HepG2 (cell line): ENCODE measurements at regions not wholly inside any gene's neighbourhood (a gene's known extent, or its start where the extent isn't known, plus 50 kb on each side); places are given as distances from the start of the nearest gene placed in this dataset.

Experiments
- ATAC-seq: fragments of 200-7000 bp; cut with Tn5 transposase; 3 replicates; pipeline ENCODE4 v1.9.1; 2020; ENCODE audit warnings: mild to moderate bottlenecking, moderate library complexity
- BruUV-seq: library from RNA; stranded (reverse); fragments of 400-500 nt; replicated peaks from 2 replicates; lab custom pipeline; 2021; lab: Mats Ljungman, UMichigan
- CTCF ChIA-PET: fragments of 300-600 bp; formaldehyde crosslinking; extraction: SDS; loops from one replicate; lab custom pipeline; 2021; ENCODE audit warnings: low total read pairs, inconsistent platforms, low intra/inter-chr PET ratio; lab: Yijun Ruan, JAX
- POLR2A ChIA-PET: fragments of 350-600 bp; sonication (Branson Sonifier 250); formaldehyde crosslinking; loops from one replicate; lab custom pipeline; 2020; ENCODE audit warnings: antibody characterized with exemption, inconsistent platforms; lab: Yijun Ruan, JAX
- DNase-seq: peaks from one replicate; pipeline ENCODE4 v3.0.0-alpha.2; 2015; ENCODE audit warnings: low spot score
- FAIRE-seq: peaks from 3 replicates; lab custom pipeline; 2011; peaks lifted over from hg19 to GRCh38; lab: Jason Lieb, UNC
- H2AFZ ChIP-seq: one replicate; pipeline ENCODE4 v1.6.1; 2011; ENCODE audit warnings: low read length, inconsistent platforms
- H3K27ac ChIP-seq: fragments of 300-600 bp; 3 replicates; pipeline ENCODE4 v1.8.0; 2011; ENCODE audit warnings: mixed run types, mild to moderate bottlenecking, mixed read lengths, low read length, inconsistent platforms; ENCODE audit not compliant: insufficient read depth; ENCODE audit errors: extremely low read length
- H3K27me3 ChIP-seq, 2 experiments: fragments of 200-600 bp in 1 of 2; 2 replicates in 1 of 2; 3 replicates in 1 of 2; pipeline versions ENCODE4 v1.6.0 to v1.8.0; 2011; ENCODE audit warnings: low read length in 2 of 2, mild to moderate bottlenecking in 2 of 2, moderate library complexity in 2 of 2, inconsistent platforms in 1 of 2; ENCODE audit not compliant: insufficient read depth in 2 of 2, control insufficient read depth in 1 of 2
- H3K36me3 ChIP-seq, 2 experiments: fragments of 200-600 bp in 1 of 2; replicated peaks in 1 of 2; 2 replicates in 1 of 2; 3 replicates in 1 of 2; pipeline versions ENCODE4 v1.5.1 to v1.8.0; 2011; ENCODE audit warnings: low read length in 2 of 2, inconsistent platforms in 1 of 2; ENCODE audit not compliant: insufficient read depth in 2 of 2, control insufficient read depth in 1 of 2
- H3K4me1 ChIP-seq: 2 replicates; pipeline ENCODE4 v1.5.1; 2012; ENCODE audit warnings: low read length, inconsistent platforms; ENCODE audit not compliant: insufficient read depth
- H3K4me2 ChIP-seq: 2 replicates; pipeline ENCODE4 v1.6.0; 2011; ENCODE audit warnings: low read depth, low read length, inconsistent platforms
- H3K4me3 ChIP-seq, 3 experiments: fragments of 200-600 bp in 1 of 3; sonication (generic), shearing (Covaris generic) in 1 of 3; replicated peaks in 1 of 3; 2 replicates each; pipeline ENCODE4 v1.5.1; 2011 to 2016; ENCODE audit warnings: low read length in 3 of 3, inconsistent platforms in 2 of 3, low read depth in 2 of 3, mild to moderate bottlenecking in 2 of 3, control low read depth in 1 of 3, mixed read lengths in 1 of 3; ENCODE audit not compliant: insufficient read depth in 1 of 3
- H3K79me2 ChIP-seq: one replicate; pipeline ENCODE4 v1.6.1; 2011; ENCODE audit warnings: low read length, inconsistent platforms; ENCODE audit not compliant: insufficient read depth
- H3K9ac ChIP-seq: 2 replicates; pipeline ENCODE4 v1.6.0; 2011; ENCODE audit warnings: mild to moderate bottlenecking, low read depth, low read length, inconsistent platforms; ENCODE audit not compliant: insufficient read depth
- H3K9me3 ChIP-seq: 2 replicates; pipeline ENCODE4 v1.5.1; 2012; ENCODE audit warnings: mild to moderate bottlenecking, low read length
- H4K20me1 ChIP-seq: 2 replicates; pipeline ENCODE4 v1.6.0; 2011; ENCODE audit warnings: inconsistent platforms, mild to moderate bottlenecking, low read length, moderate library complexity; ENCODE audit not compliant: insufficient read depth
- AGO2 ChIP-seq: fragments of 200-400 bp; formaldehyde crosslinking; optimal IDR thresholded peaks from 2 replicates; pipeline ENCODE3; 2017; ENCODE audit warnings: mild to moderate bottlenecking, low read depth, low read length, moderate library complexity
- CC2D1A ChIP-seq: sonication (generic); formaldehyde crosslinking; IDR thresholded peaks from 2 replicates; pipeline ENCODE4 v1.8.1; 2023; ENCODE audit warnings: mild to moderate bottlenecking, missing genetic modification reagents
- FOSL2 ChIP-seq: sonication (generic); formaldehyde crosslinking; IDR thresholded peaks from 2 replicates; pipeline ENCODE4 v1.4.0; 2020; ENCODE audit warnings: missing genetic modification reagents
- NR2F6 ChIP-seq, 2 experiments: IDR thresholded peaks; 2 replicates each; pipeline ENCODE4 v1.6.1; 2016; ENCODE audit warnings: antibody characterized with exemption in 1 of 2, mild to moderate bottlenecking in 1 of 2
- PATZ1 ChIP-seq: sonication (generic); formaldehyde crosslinking; IDR thresholded peaks from 2 replicates; pipeline ENCODE4 v1.4.0; 2020; ENCODE audit warnings: missing genetic modification reagents
- PAX8 ChIP-seq: sonication (generic); formaldehyde crosslinking; IDR thresholded peaks from 2 replicates; pipeline ENCODE4 v1.8.0; 2022; ENCODE audit warnings: mild to moderate bottlenecking, missing genetic modification reagents, borderline replicate concordance
- SOX13 ChIP-seq, 3 experiments: fragments of 450-650 bp in 1 of 3; sonication (generic) in 1 of 3; formaldehyde crosslinking in 1 of 3; IDR thresholded peaks in 2 of 3; conservative IDR thresholded peaks in 1 of 3; 2 replicates each; pipeline versions ENCODE4 v1.5.0 to v1.6.1; 2016 to 2020; ENCODE audit warnings: antibody characterized with exemption in 1 of 3, mild to moderate bottlenecking in 1 of 3, missing compliant biosample characterization in 1 of 3, missing genetic modification reagents in 1 of 3, moderate library complexity in 1 of 3
- SOX5 ChIP-seq: IDR thresholded peaks from 2 replicates; pipeline ENCODE4 v1.6.1; 2016; ENCODE audit warnings: borderline replicate concordance
- SOX6 ChIP-seq, 2 experiments: fragments of 450-650 bp in 1 of 2; sonication (generic) in 1 of 2; formaldehyde crosslinking in 1 of 2; IDR thresholded peaks; 2 replicates each; pipeline versions ENCODE4 v1.4.0 to v1.6.1; 2017 to 2020; ENCODE audit warnings: antibody characterized with exemption in 1 of 2, mild to moderate bottlenecking in 1 of 2, missing genetic modification reagents in 1 of 2
- SSRP1 ChIP-seq: IDR thresholded peaks from 2 replicates; pipeline ENCODE4 v1.6.1; 2016; ENCODE audit warnings: control low read depth
- TFE3 ChIP-seq: IDR thresholded peaks from 2 replicates; pipeline ENCODE4 v1.6.1; 2016
- ZNF777 ChIP-seq: sonication (generic); formaldehyde crosslinking; IDR thresholded peaks from 2 replicates; pipeline ENCODE4 v1.4.0; 2020; ENCODE audit warnings: missing genetic modification reagents
- WGBS: methylation state at CpG from one replicate; pipeline ENCODE4 v1.1.6; 2017; ENCODE audit warnings: low lambda C conversion rate; 5-methylcytosine and 5-hydroxymethylcytosine counted together
- in situ Hi-C: cut with HindIII; loops from 2 replicates; pipeline ENCODE4 v1.10.0; 2017; ENCODE audit warnings: low pct_unique_long_range_greater_than_20kb; ENCODE audit not compliant: extremely low pct_ligation_motif_present
- intact Hi-C: fragments of 100-400 bp; cut with micrococcal nuclease; formaldehyde crosslinking; loops from one replicate; pipeline ENCODE4 v1.10.0; 2022; ENCODE audit not compliant: unreplicated experiment

- Histone ChIP-seq H4K20me1 (no peaks in the 10 kb centered on the region), H3K4me1 (peaks cover 26% of the 10 kb centered on the region), H3K4me3 (no peak overlapping the region), H3K79me2 (no peaks in the 10 kb centered on the region), H3K36me3 (no peaks in the 10 kb centered on the region), H3K9me3 (no peaks in the 10 kb centered on the region), H3K9ac (no peak overlapping the region), H2AFZ (no peak overlapping the region), H3K27ac (no peak overlapping the region), H3K4me2 (no peak overlapping the region), H3K27me3 (peaks cover 7 to 68% of the 10 kb centered on the region in 2 experiments)
- no peak for FAIRE-seq
- intact Hi-C loops (no loop called here), in situ Hi-C loops (no loop called here)
- CTCF ChIA-PET: no interaction called here
- peak; percentile 52 for DNase-seq
- no TSS peak for BruUV-seq
- 34% methylated on average over 6 of the region's 10 CpGs for WGBS
- POLR2A ChIA-PET: no interaction called here
- no peak for ATAC-seq
- no peak for TF ChIP-seq SOX6 (IDR thresholded peaks at IDR 0.05)
- peak; percentile 51 for TF ChIP-seq SOX6 (CRISPR knock-in tag; IDR thresholded peaks at IDR 0.05)
- peak; percentile 56; the same call in 1 of the 2 replicates for TF ChIP-seq NR2F6 (IDR thresholded peaks at IDR 0.05)
- peak; percentile 63 for TF ChIP-seq NR2F6 (CRISPR knock-in tag; IDR thresholded peaks at IDR 0.05)
- TF ChIP-seq FOSL2 (CRISPR knock-in tag): peak; percentile 46; the same call in 1 of the 2 replicates
- no peak for TF ChIP-seq PAX8 (CRISPR knock-in tag)
- TF ChIP-seq CC2D1A: no peak
- peak; percentile 10; the same call in 1 of the 2 replicates for TF ChIP-seq PATZ1
- peak; percentile 76 for TF ChIP-seq SOX5 (CRISPR knock-in tag)
- peak; percentile 25; the same call in 1 of the 2 replicates for TF ChIP-seq SOX13 (IDR thresholded peaks at IDR 0.05)
- TF ChIP-seq SOX13 (CRISPR knock-in tag; conservative IDR thresholded peaks at IDR 0.05 in 1 of 2, IDR thresholded peaks at IDR 0.05 in 1 of 2): peak in 1 of 2 experiments; percentile 58; a peak in 1 of 4 replicates
- no peak for TF ChIP-seq AGO2
- 0 out of 2 replicates have a peak, but pooled peaks have one; percentile 18 for TF ChIP-seq TFE3 (CRISPR knock-in tag)
- no peak for TF ChIP-seq ZNF777 (CRISPR knock-in tag)
- no peak for TF ChIP-seq SSRP1
These were observed 343.6 kb downstream of the NPHP4 start for GRCh38 chr1:5648410-5649165.
